ENCODE measurements at regions not wholly inside any gene's neighbourhood (a gene's known extent, or its start where the extent isn't known, plus 50 kb on each side); places are given as distances from the start of the nearest gene placed in this dataset.

- TF ChIP-seq TEAD4 (CRISPR knock-in tag; IDR thresholded peaks at IDR 0.05) (no peak), ATF3 (CRISPR knock-in tag; conservative IDR thresholded peaks at IDR 0.05) (no peak), ATF2 (CRISPR knock-in tag; IDR thresholded peaks at IDR 0.05; ENCODE audit: borderline replicate concordance, low read depth) (no peak), CTCF (IDR thresholded peaks at IDR 0.05) (no peak), CDX4 (CRISPR knock-in tag; IDR thresholded peaks at IDR 0.05; ENCODE audit: borderline replicate concordance) (no peak), ZNF121 (CRISPR knock-in tag; IDR thresholded peaks at IDR 0.05) (no peak), MAX (CRISPR knock-in tag; IDR thresholded peaks at IDR 0.05) (no peak), TCF7 (CRISPR knock-in tag; IDR thresholded peaks at IDR 0.05; ENCODE audit: low read depth) (no peak)
Measured at GRCh38 chr4:78703079-78703478, 73.1 kb upstream of the BMP2K start.

All from WTC11 (cell line).